ENCODE measurements at regions not wholly inside any gene's neighbourhood (a gene's known extent, or its start where the extent isn't known, plus 50 kb on each side); places are given as distances from the start of the nearest gene placed in this dataset.
"Not testable (repeated sequence)": the region's sequence is repeated elsewhere in the genome, so short reads cannot be mapped to it uniquely, and the experiment has no call there.

GRCh38 chr1:168835791-168836190 is 106.8 kb upstream of the DPT start:
- no peak for TF ChIP-seq CTCF (IDR thresholded peaks at IDR 0.05; ENCODE audit: insufficient read depth, low read length, missing control alignments)
- H3K4me3 ChIP-seq (ENCODE audit: low read depth, low read length), result no peak overlapping the region
- CTCF ChIA-PET, result no interaction called here
- POLR2A ChIA-PET, result no interaction called here
- DNase-seq (ENCODE audit: low read depth, low spot score), result no peak

- TF ChIP-seq CTCF (IDR thresholded peaks at IDR 0.05; ENCODE audit: insufficient read depth, low read length, missing control alignments), result no peak
- DNase-seq (ENCODE audit: low read depth, low spot score), result no peak
- POLR2A ChIA-PET, result no interaction called here
- H3K4me3 ChIP-seq (ENCODE audit: low read depth, low read length), result no peak overlapping the region
- CTCF ChIA-PET, result no interaction called here
Observed at GRCh38 chr1:168836469-168836868, 107.5 kb upstream of the DPT start.

- CTCF ChIA-PET; H3K4me3 ChIP-seq (ENCODE audit: low read depth, low read length); POLR2A ChIA-PET: not testable (repeated sequence)
Observed at GRCh38 chr1:168837230-168837629, 108.2 kb upstream of the DPT start.

GRCh38 chr1:168842306-168842705 is 113.3 kb upstream of the DPT start:
- no peak overlapping the region for H3K4me3 ChIP-seq (ENCODE audit: low read depth, low read length)
- no peak for DNase-seq (ENCODE audit: low read depth, low spot score)
- TF ChIP-seq CTCF (IDR thresholded peaks at IDR 0.05; ENCODE audit: insufficient read depth, low read length, missing control alignments), result no peak
- CTCF ChIA-PET, result interaction anchor here (1.1 kb wide), 1 partner anchor 506 kb away, joined by 3 read pairs; no protein-coding TSS in a partner anchor
- POLR2A ChIA-PET, result no interaction called here

More at GRCh38 chr1:168837230-168837629, 108.2 kb upstream of the DPT start:
- DNase-seq (ENCODE audit: low read depth, low spot score), result not testable (repeated sequence)

GRCh38 chr1:168842916-168843315 is 113.9 kb upstream of the DPT start:
- ChIA-PET POLR2A (no interaction called here), CTCF (interaction anchor here (1.1 kb wide), 1 partner anchor 505 kb away, joined by 3 read pairs; no protein-coding TSS in a partner anchor)
- no peak overlapping the region for H3K4me3 ChIP-seq (ENCODE audit: low read depth, low read length)
- TF ChIP-seq CTCF (IDR thresholded peaks at IDR 0.05; ENCODE audit: insufficient read depth, low read length, missing control alignments), result no peak
- DNase-seq (ENCODE audit: low read depth, low spot score), result no peak

- H3K4me3 ChIP-seq (ENCODE audit: low read depth, low read length), result no peak overlapping the region
- no peak for DNase-seq (ENCODE audit: low read depth, low spot score)
- TF ChIP-seq CTCF (IDR thresholded peaks at IDR 0.05; ENCODE audit: insufficient read depth, low read length, missing control alignments), result no peak
- CTCF ChIA-PET, result interaction anchor here (1.1 kb wide), 1 partner anchor 505 kb away, joined by 3 read pairs; no protein-coding TSS in a partner anchor
- POLR2A ChIA-PET, result no interaction called here
Observed at GRCh38 chr1:168843401-168843800, 114.4 kb upstream of the DPT start.

GRCh38 chr1:168843950-168844349 is 114.9 kb upstream of the DPT start:
- POLR2A ChIA-PET, result no interaction called here
- DNase-seq (ENCODE audit: low read depth, low spot score), result no peak
- TF ChIP-seq CTCF (IDR thresholded peaks at IDR 0.05; ENCODE audit: insufficient read depth, low read length, missing control alignments), result no peak
- CTCF ChIA-PET, result no interaction called here
- H3K4me3 ChIP-seq (ENCODE audit: low read depth, low read length), result no peak overlapping the region

Measured in AG04449 (cell line).